ENCODE measurements at regions not wholly inside any gene's neighbourhood (a gene's known extent, or its start where the extent isn't known, plus 50 kb on each side); places are given as distances from the start of the nearest gene placed in this dataset.

GRCh38 chr6:77011929-77012545, 451.3 kb downstream of the HTR1B start:
- Histone ChIP-seq H3K27me3 (replicated peaks; ENCODE audit: control insufficient read depth, insufficient read depth, low read length) (no peaks in the 10 kb centered on the region), H3K9me3 (no peaks in the 10 kb centered on the region), H3K4me1 (no peaks in the 10 kb centered on the region), H3K36me3 (ENCODE audit: control insufficient read depth, insufficient read depth, low read length) (no peaks in the 10 kb centered on the region), H3K4me3 (ENCODE audit: low read depth, low read length) (no peak overlapping the region)
- Mint-ChIP-seq H3K36me3 (ENCODE audit: insufficient read depth, unreplicated experiment) (no peaks in the 10 kb centered on the region), H3K27ac (ENCODE audit: unreplicated experiment) (no peak overlapping the region), H3K4me3 (ENCODE audit: unreplicated experiment) (no peak overlapping the region), H3K4me1 (ENCODE audit: low read depth, unreplicated experiment) (no peaks in the 10 kb centered on the region), H3K27me3 (ENCODE audit: insufficient read depth, unreplicated experiment) (no peaks in the 10 kb centered on the region), H3K9me3 (ENCODE audit: unreplicated experiment) (no peaks in the 10 kb centered on the region)
- intact Hi-C loops (cut with micrococcal nuclease; ENCODE audit: unreplicated experiment) = no loop called here
- POLR2A ChIA-PET = no interaction called here
- TF ChIP-seq CTCF (IDR thresholded peaks at IDR 0.05; ENCODE audit: insufficient read depth in 1 of 2, low read depth in 1 of 2, low read length in 1 of 2, severe bottlenecking in 1 of 2, unreplicated experiment in 1 of 2) = no peak
- BruUV-seq (replicated peaks) = no TSS peak
- CTCF ChIA-PET = no interaction called here
- no peak for DNase-seq

- H3K4me3 ChIP-seq (ENCODE audit: low read depth, low read length) = no peak overlapping the region
- TF ChIP-seq CTCF (IDR thresholded peaks at IDR 0.05; ENCODE audit: insufficient read depth in 1 of 2, low read depth in 1 of 2, low read length in 1 of 2, severe bottlenecking in 1 of 2, unreplicated experiment in 1 of 2) = no peak
- H3K27me3 ChIP-seq (replicated peaks; ENCODE audit: control insufficient read depth, insufficient read depth, low read length) = no peaks in the 10 kb centered on the region
- Mint-ChIP-seq H3K4me3 (ENCODE audit: unreplicated experiment) (no peak overlapping the region), H3K9me3 (ENCODE audit: unreplicated experiment) (no peaks in the 10 kb centered on the region), H3K36me3 (ENCODE audit: insufficient read depth, unreplicated experiment) (no peaks in the 10 kb centered on the region), H3K27ac (ENCODE audit: unreplicated experiment) (no peak overlapping the region), H3K4me1 (ENCODE audit: low read depth, unreplicated experiment) (no peaks in the 10 kb centered on the region), H3K27me3 (ENCODE audit: insufficient read depth, unreplicated experiment) (no peaks in the 10 kb centered on the region)
- POLR2A ChIA-PET = no interaction called here
- no peaks in the 10 kb centered on the region for H3K9me3 ChIP-seq
- no peak for DNase-seq
- intact Hi-C loops (cut with micrococcal nuclease; ENCODE audit: unreplicated experiment) = no loop called here
- H3K4me1 ChIP-seq = no peaks in the 10 kb centered on the region
- H3K36me3 ChIP-seq (ENCODE audit: control insufficient read depth, insufficient read depth, low read length) = no peaks in the 10 kb centered on the region
- CTCF ChIA-PET = no interaction called here
- no TSS peak for BruUV-seq (replicated peaks)
These were observed 452.3 kb downstream of the HTR1B start for GRCh38 chr6:77010931-77011542.

- no peaks in the 10 kb centered on the region for H3K4me1 ChIP-seq
- H3K4me3 ChIP-seq (ENCODE audit: low read depth, low read length) = no peak overlapping the region
- POLR2A ChIA-PET = no interaction called here
- H3K9me3 ChIP-seq = no peaks in the 10 kb centered on the region
- CTCF ChIA-PET = no interaction called here
- no peak overlapping the region for H3K27ac Mint-ChIP-seq (ENCODE audit: unreplicated experiment)
- no TSS peak for BruUV-seq (replicated peaks)
- H3K9me3 Mint-ChIP-seq (ENCODE audit: unreplicated experiment) = peaks cover 9% of the 10 kb centered on the region
- intact Hi-C loops (cut with micrococcal nuclease; ENCODE audit: unreplicated experiment) = no loop called here
- no peaks in the 10 kb centered on the region for H3K36me3 Mint-ChIP-seq (ENCODE audit: insufficient read depth, unreplicated experiment)
- no peak for TF ChIP-seq CTCF (IDR thresholded peaks at IDR 0.05; ENCODE audit: insufficient read depth in 1 of 2, low read depth in 1 of 2, low read length in 1 of 2, severe bottlenecking in 1 of 2, unreplicated experiment in 1 of 2)
- H3K4me3 Mint-ChIP-seq (ENCODE audit: unreplicated experiment) = no peak overlapping the region
- no peak for DNase-seq
- H3K36me3 ChIP-seq (ENCODE audit: control insufficient read depth, insufficient read depth, low read length) = no peaks in the 10 kb centered on the region
- no peaks in the 10 kb centered on the region for H3K27me3 Mint-ChIP-seq (ENCODE audit: insufficient read depth, unreplicated experiment)
- H3K27me3 ChIP-seq (replicated peaks; ENCODE audit: control insufficient read depth, insufficient read depth, low read length) = no peaks in the 10 kb centered on the region
- no peaks in the 10 kb centered on the region for H3K4me1 Mint-ChIP-seq (ENCODE audit: low read depth, unreplicated experiment)
These were observed 470.7 kb downstream of the HTR1B start for GRCh38 chr6:76992553-76992952.
